Caco-2 (cell line): ENCODE measurements at regions not wholly inside any gene's neighbourhood (a gene's known extent, or its start where the extent isn't known, plus 50 kb on each side); places are given as distances from the start of the nearest gene placed in this dataset.

Source experiments
- BruUV-seq: library from RNA; stranded (reverse); fragments of 400-500 nt; replicated peaks from 2 replicates; lab custom pipeline; 2021; lab: Mats Ljungman, UMichigan
- CTCF ChIA-PET: fragments of 300-600 bp; sonication (Branson Sonifier 250); formaldehyde crosslinking; loops from one replicate; lab custom pipeline; 2022; ENCODE audit warnings: antibody characterized with exemption; lab: Charles Lee
- POLR2A ChIA-PET: fragments of 300-600 bp; sonication (Branson Sonifier 250); formaldehyde crosslinking; loops from one replicate; lab custom pipeline; 2022; ENCODE audit warnings: antibody characterized with exemption; lab: Charles Lee
- DNase-seq, 2 experiments: peaks; one replicate each; pipeline versions ENCODE4 v3.0.0 to v3.0.0-alpha.2; 2020 to 2022
- H3K27me3 ChIP-seq: replicated peaks from 2 replicates; pipeline ENCODE4 v1.6.0; 2011; ENCODE audit warnings: low read length; ENCODE audit not compliant: control insufficient read depth, insufficient read depth
- H3K36me3 ChIP-seq: 2 replicates; pipeline ENCODE4 v1.5.1; 2011; ENCODE audit warnings: low read length; ENCODE audit not compliant: control insufficient read depth, insufficient read depth
- H3K4me1 ChIP-seq: fragments of 250-450 bp; sonication (Bioruptor Pico); 2 replicates; pipeline ENCODE4 v1.5.1; 2020; ENCODE audit warnings: mild to moderate bottlenecking
- H3K4me3 ChIP-seq: 2 replicates; pipeline ENCODE4 v1.5.1; 2011; ENCODE audit warnings: low read depth, mild to moderate bottlenecking, control low read depth, low read length
- H3K9me3 ChIP-seq: fragments of 250-450 bp; sonication (Bioruptor Pico); 2 replicates; pipeline ENCODE4 v1.5.1; 2020; ENCODE audit warnings: mild to moderate bottlenecking, moderate library complexity
- H3K27ac Mint-ChIP-seq: one replicate; pipeline ENCODE4 v1.8.0; 2022; ENCODE audit warnings: mixed read lengths; ENCODE audit not compliant: unreplicated experiment
- H3K27me3 Mint-ChIP-seq: one replicate; pipeline ENCODE4 v1.8.0; 2022; ENCODE audit warnings: mixed read lengths; ENCODE audit not compliant: insufficient read depth, unreplicated experiment
- H3K36me3 Mint-ChIP-seq: one replicate; pipeline ENCODE4 v1.8.0; 2022; ENCODE audit warnings: mild to moderate bottlenecking, mixed read lengths; ENCODE audit not compliant: insufficient read depth, unreplicated experiment
- H3K4me1 Mint-ChIP-seq: one replicate; pipeline ENCODE4 v1.8.0; 2022; ENCODE audit warnings: low read depth, mixed read lengths; ENCODE audit not compliant: unreplicated experiment
- H3K4me3 Mint-ChIP-seq: one replicate; pipeline ENCODE4 v1.8.0; 2022; ENCODE audit warnings: mild to moderate bottlenecking, moderate library complexity, mixed read lengths; ENCODE audit not compliant: unreplicated experiment
- H3K9me3 Mint-ChIP-seq: one replicate; pipeline ENCODE4 v1.8.0; 2022; ENCODE audit warnings: mixed read lengths; ENCODE audit not compliant: unreplicated experiment
- CTCF ChIP-seq, 2 experiments: fragments of 200-600 bp in 1 of 2; IDR thresholded peaks; 1 replicate in 1 of 2; 2 replicates in 1 of 2; pipeline versions ENCODE4 v1.5.1 to v1.8.0; 2011 to 2022; ENCODE audit warnings: antibody characterized with exemption in 1 of 2, control low read depth in 1 of 2, inconsistent platforms in 1 of 2, low read depth in 1 of 2, low read length in 1 of 2, mild to moderate bottlenecking in 1 of 2, moderate library complexity in 1 of 2; ENCODE audit not compliant: insufficient read depth in 1 of 2, severe bottlenecking in 1 of 2, unreplicated experiment in 1 of 2
- intact Hi-C: fragments of 100-400 bp; cut with micrococcal nuclease; formaldehyde crosslinking; loops from one replicate; pipeline ENCODE4 v1.10.0; 2022; ENCODE audit not compliant: unreplicated experiment

GRCh38 chr22:25382762-25383161 lies 163.3 kb downstream of the CRYBB2 start:
- no peaks in the 10 kb centered on the region for H3K4me1 Mint-ChIP-seq
- H3K36me3 Mint-ChIP-seq: peaks cover under 1% of the 10 kb centered on the region
- H3K9me3 Mint-ChIP-seq: no peaks in the 10 kb centered on the region
- POLR2A ChIA-PET: no interaction called here
- CTCF ChIA-PET: no interaction called here
- no peaks in the 10 kb centered on the region for H3K27me3 Mint-ChIP-seq
- DNase-seq: no peak
- H3K27me3 ChIP-seq: no peaks in the 10 kb centered on the region
- BruUV-seq: no TSS peak
- H3K4me3 Mint-ChIP-seq: no peak overlapping the region
- H3K27ac Mint-ChIP-seq: no peak overlapping the region
- no peaks in the 10 kb centered on the region for H3K36me3 ChIP-seq
- intact Hi-C loops: no loop called here
- TF ChIP-seq CTCF (IDR thresholded peaks at IDR 0.05; ENCODE audit: insufficient read depth in 1 of 2, low read depth in 1 of 2, low read length in 1 of 2, severe bottlenecking in 1 of 2, unreplicated experiment in 1 of 2): no peak
- H3K9me3 ChIP-seq: no peaks in the 10 kb centered on the region
- no peaks in the 10 kb centered on the region for H3K4me1 ChIP-seq
- no peak overlapping the region for H3K4me3 ChIP-seq

DNA sequence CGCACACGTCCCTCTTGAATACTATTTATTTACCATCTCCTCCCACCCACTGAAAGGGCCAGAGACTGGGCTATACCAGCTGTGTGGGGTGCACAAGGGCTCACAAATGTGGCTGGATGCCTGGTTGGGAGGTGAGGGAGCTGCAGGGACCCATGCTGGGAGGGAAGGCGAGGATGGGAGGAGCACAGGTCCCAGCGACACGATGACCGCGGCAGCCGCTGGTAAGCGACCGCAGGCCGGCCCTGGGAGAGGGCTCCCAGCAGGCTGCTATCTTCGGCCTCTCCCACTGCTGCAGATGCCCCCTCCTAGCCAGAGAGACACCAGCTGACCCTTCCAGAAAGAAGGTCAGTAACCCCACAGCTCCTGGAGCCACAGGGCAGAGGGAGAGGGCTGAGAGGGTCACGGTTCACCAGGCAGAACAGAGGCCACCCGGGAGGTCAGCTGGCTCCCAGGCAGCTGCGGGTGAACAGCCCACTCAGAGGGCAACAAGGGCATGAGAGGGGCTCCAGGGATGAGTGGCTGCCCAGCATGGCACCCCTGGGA lies 163.9 kb downstream of the CRYBB2 start:
- Mint-ChIP-seq H3K36me3 (no peaks in the 10 kb centered on the region), H3K27me3 (no peaks in the 10 kb centered on the region), H3K4me1 (no peaks in the 10 kb centered on the region), H3K4me3 (no peak overlapping the region), H3K27ac (no peak overlapping the region), H3K9me3 (no peaks in the 10 kb centered on the region)
- ChIA-PET POLR2A (no interaction called here), CTCF (no interaction called here)
- no peaks in the 10 kb centered on the region for H3K27me3 ChIP-seq
- H3K9me3 ChIP-seq: no peaks in the 10 kb centered on the region
- no peak for TF ChIP-seq CTCF (IDR thresholded peaks at IDR 0.05; ENCODE audit: insufficient read depth in 1 of 2, low read depth in 1 of 2, low read length in 1 of 2, severe bottlenecking in 1 of 2, unreplicated experiment in 1 of 2)
- H3K4me3 ChIP-seq: no peak overlapping the region
- intact Hi-C loops: no loop called here
- BruUV-seq: no TSS peak
- H3K36me3 ChIP-seq: no peaks in the 10 kb centered on the region
- H3K4me1 ChIP-seq: no peaks in the 10 kb centered on the region
- DNase-seq: no peak

DNA sequence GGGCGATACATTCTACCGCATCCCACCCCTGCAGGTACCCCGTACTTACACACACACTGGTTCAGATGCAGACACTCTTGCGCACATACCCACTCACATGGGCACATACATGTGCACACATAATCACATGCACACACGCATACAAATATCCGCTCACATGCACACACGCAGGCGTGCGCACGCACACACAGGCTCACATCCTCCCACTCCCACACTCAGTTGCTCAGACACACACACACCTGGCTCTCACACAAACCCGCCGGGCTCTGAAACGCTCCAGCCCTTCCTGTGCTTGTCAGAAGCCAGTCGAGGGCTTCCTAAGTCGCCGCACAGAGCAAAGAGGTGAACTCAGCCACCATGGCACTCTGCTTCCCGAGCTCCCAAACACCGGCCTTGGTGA lies 164.5 kb downstream of the CRYBB2 start:
- Mint-ChIP-seq H3K4me1 (no peaks in the 10 kb centered on the region), H3K9me3 (no peaks in the 10 kb centered on the region), H3K27ac (no peak overlapping the region), H3K36me3 (no peaks in the 10 kb centered on the region), H3K27me3 (no peaks in the 10 kb centered on the region), H3K4me3 (no peak overlapping the region)
- no peak for DNase-seq
- intact Hi-C loops: no loop called here
- Histone ChIP-seq H3K4me1 (no peaks in the 10 kb centered on the region), H3K9me3 (no peaks in the 10 kb centered on the region), H3K36me3 (no peaks in the 10 kb centered on the region), H3K27me3 (no peaks in the 10 kb centered on the region), H3K4me3 (no peak overlapping the region)
- ChIA-PET POLR2A (no interaction called here), CTCF (no interaction called here)
- TF ChIP-seq CTCF (IDR thresholded peaks at IDR 0.05; ENCODE audit: insufficient read depth in 1 of 2, low read depth in 1 of 2, low read length in 1 of 2, severe bottlenecking in 1 of 2, unreplicated experiment in 1 of 2): no peak
- BruUV-seq: no TSS peak
